ENCODE measurements at regions not wholly inside any gene's neighbourhood (a gene's known extent, or its start where the extent isn't known, plus 50 kb on each side); places are given as distances from the start of the nearest gene placed in this dataset.

DNA sequence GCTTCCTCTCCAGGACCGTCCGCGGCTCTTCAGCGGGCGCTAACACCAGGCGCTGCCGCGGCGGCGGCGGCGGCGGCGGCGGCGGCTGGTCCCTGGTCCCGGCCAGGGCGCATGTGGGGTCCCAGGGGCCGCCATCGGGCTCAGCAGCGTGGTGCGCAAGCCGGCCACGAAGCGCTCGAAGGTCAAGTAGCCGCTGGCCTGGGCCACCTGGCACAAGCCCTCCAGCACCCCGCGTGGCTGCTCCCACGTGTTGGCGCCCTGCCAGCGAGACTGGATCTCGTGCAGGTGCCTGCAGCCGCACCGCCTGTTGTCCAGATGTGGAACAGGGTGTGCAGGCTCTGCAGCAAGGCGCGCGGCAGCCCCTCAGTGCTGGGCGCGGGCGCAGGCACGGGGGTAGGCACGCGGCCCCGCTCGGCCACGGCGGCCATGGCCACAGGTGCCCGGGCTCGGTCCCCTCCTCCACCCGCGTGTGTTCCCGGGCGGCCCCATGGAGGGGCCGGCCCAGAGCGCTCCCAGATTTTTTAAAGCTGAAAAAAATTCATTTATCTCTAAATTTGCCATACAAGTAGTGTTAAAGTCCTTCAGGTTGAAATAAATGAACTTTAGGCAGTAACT lies 884.2 kb upstream of the ZNF722 start:
- TF ChIP-seq, protein P1, sequence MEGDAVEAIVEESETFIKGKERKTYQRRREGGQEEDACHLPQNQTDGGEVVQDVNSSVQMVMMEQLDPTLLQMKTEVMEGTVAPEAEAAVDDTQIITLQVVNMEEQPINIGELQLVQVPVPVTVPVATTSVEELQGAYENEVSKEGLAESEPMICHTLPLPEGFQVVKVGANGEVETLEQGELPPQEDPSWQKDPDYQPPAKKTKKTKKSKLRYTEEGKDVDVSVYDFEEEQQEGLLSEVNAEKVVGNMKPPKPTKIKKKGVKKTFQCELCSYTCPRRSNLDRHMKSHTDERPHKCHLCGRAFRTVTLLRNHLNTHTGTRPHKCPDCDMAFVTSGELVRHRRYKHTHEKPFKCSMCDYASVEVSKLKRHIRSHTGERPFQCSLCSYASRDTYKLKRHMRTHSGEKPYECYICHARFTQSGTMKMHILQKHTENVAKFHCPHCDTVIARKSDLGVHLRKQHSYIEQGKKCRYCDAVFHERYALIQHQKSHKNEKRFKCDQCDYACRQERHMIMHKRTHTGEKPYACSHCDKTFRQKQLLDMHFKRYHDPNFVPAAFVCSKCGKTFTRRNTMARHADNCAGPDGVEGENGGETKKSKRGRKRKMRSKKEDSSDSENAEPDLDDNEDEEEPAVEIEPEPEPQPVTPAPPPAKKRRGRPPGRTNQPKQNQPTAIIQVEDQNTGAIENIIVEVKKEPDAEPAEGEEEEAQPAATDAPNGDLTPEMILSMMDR (conservative IDR thresholded peaks at IDR 0.05; ENCODE audit: low read length) = no peak
- no peak for TF ChIP-seq EZH2phosphoT487 (IDR thresholded peaks at IDR 0.05; ENCODE audit: borderline replicate concordance)

Measured in Loucy (cell line).